H1 (cell line): ENCODE measurements at regions not wholly inside any gene's neighbourhood (a gene's known extent, or its start where the extent isn't known, plus 50 kb on each side); places are given as distances from the start of the nearest gene placed in this dataset.

Experiments used
- CTCF ChIA-PET: fragments of 300-600 bp; sonication (Branson Sonifier 250); formaldehyde crosslinking; loops from one replicate; lab custom pipeline; 2021; ENCODE audit not compliant: partially characterized antibody; lab: Charles Lee
- POLR2A ChIA-PET: fragments of 300-600 bp; sonication (Branson Sonifier 250); formaldehyde crosslinking; loops from one replicate; lab custom pipeline; 2021; ENCODE audit warnings: inconsistent platforms; ENCODE audit not compliant: partially characterized antibody; lab: Charles Lee
- DNase-seq, 2 experiments: peaks; one replicate each; pipeline versions ENCODE4 v3.0.0 to v3.0.0-alpha.2; 2010 to 2022; ENCODE audit warnings: low spot score in 2 of 2, low read depth in 1 of 2, mixed read lengths in 1 of 2
- FAIRE-seq: peaks from 2 replicates; lab custom pipeline; 2011; peaks lifted over from hg19 to GRCh38; lab: Jason Lieb, UNC
- H2AFZ ChIP-seq: 2 replicates; pipeline ENCODE4 v1.8.1; 2012; ENCODE audit warnings: low read length, inconsistent platforms
- H2AK5ac ChIP-seq: 2 replicates; pipeline ENCODE4 v1.6.1; 2013; ENCODE audit warnings: low read depth, low read length
- H2BK120ac ChIP-seq: replicated peaks from 2 replicates; pipeline ENCODE3; 2013; ENCODE audit warnings: low read depth, low read length, inconsistent platforms
- H2BK12ac ChIP-seq: 2 replicates; pipeline ENCODE4 v1.6.1; 2013; ENCODE audit warnings: low read depth, low read length
- H2BK15ac ChIP-seq: 2 replicates; pipeline ENCODE4 v1.6.1; 2013; ENCODE audit warnings: low read length
- H2BK20ac ChIP-seq: 2 replicates; pipeline ENCODE4 v1.6.1; 2013; ENCODE audit warnings: low read length
- H2BK5ac ChIP-seq: 2 replicates; pipeline ENCODE4 v1.6.1; 2013; ENCODE audit warnings: low read depth, low read length
- H3K14ac ChIP-seq: 2 replicates; pipeline ENCODE4 v1.6.1; 2013; ENCODE audit warnings: inconsistent platforms; ENCODE audit not compliant: insufficient read length
- H3K18ac ChIP-seq: 2 replicates; pipeline ENCODE4 v1.6.1; 2013; ENCODE audit warnings: low read length; ENCODE audit errors: extremely low read depth
- H3K23ac ChIP-seq: 2 replicates; pipeline ENCODE4 v1.6.1; 2013; ENCODE audit warnings: inconsistent platforms; ENCODE audit not compliant: insufficient read length
- H3K23me2 ChIP-seq: 2 replicates; pipeline ENCODE4 v1.6.1; 2013; ENCODE audit warnings: low read depth, low read length
- H3K27ac ChIP-seq: 2 replicates; pipeline ENCODE4 v1.6.1; 2011; ENCODE audit warnings: low read depth, low read length, inconsistent platforms
- H3K27me3 ChIP-seq, 4 experiments: replicated peaks in 1 of 4; 1 replicate in 1 of 4; 2 replicates in 3 of 4; pipeline versions ENCODE4 v1.6.1 to v1.8.1; 2011 to 2013; ENCODE audit warnings: low read length in 3 of 4, mild to moderate bottlenecking in 3 of 4, inconsistent platforms in 2 of 4, mixed read lengths in 2 of 4, moderate library complexity in 1 of 4; ENCODE audit not compliant: control insufficient read depth in 3 of 4, insufficient read depth in 3 of 4; ENCODE audit errors: extremely low read depth in 1 of 4
- H3K36me3 ChIP-seq, 4 experiments: 2 replicates each; pipeline versions ENCODE4 v1.6.1 to v1.8.1; 2011 to 2013; ENCODE audit warnings: mild to moderate bottlenecking in 4 of 4, low read length in 3 of 4, moderate library complexity in 2 of 4, control low read depth in 1 of 4, inconsistent platforms in 1 of 4; ENCODE audit not compliant: insufficient read depth in 4 of 4, control insufficient read depth in 2 of 4
- H3K4ac ChIP-seq: replicated peaks from 2 replicates; pipeline ENCODE3; 2013; ENCODE audit warnings: low read length, low read depth, mixed read lengths, inconsistent platforms; ENCODE audit not compliant: insufficient read length
- H3K4me1 ChIP-seq, 4 experiments: replicated peaks in 1 of 4; 1 replicate in 1 of 4; 2 replicates in 3 of 4; pipeline versions ENCODE4 v1.6.1 to v1.8.1; 2011 to 2013; ENCODE audit warnings: low read length in 3 of 4, inconsistent platforms in 2 of 4, mixed read lengths in 1 of 4; ENCODE audit not compliant: insufficient read depth in 4 of 4, control insufficient read depth in 3 of 4
- H3K4me2 ChIP-seq, 2 experiments: 2 replicates each; pipeline versions ENCODE4 v1.6.1 to v1.8.1; 2011 to 2013; ENCODE audit warnings: low read depth in 2 of 2, low read length in 2 of 2, control low read depth in 1 of 2, inconsistent platforms in 1 of 2, mild to moderate bottlenecking in 1 of 2; ENCODE audit not compliant: insufficient read depth in 1 of 2
- H3K4me3 ChIP-seq, 4 experiments: fragments of 200-600, 300-600 bp in 1 of 4; sonication (generic), shearing (Covaris generic), sonication (Bioruptor Twin) in 1 of 4; 2 replicates each; pipeline versions ENCODE4 v1.5.1 to v1.8.1; 2011 to 2016; ENCODE audit warnings: low read length in 4 of 4, low read depth in 3 of 4, control low read depth in 2 of 4, inconsistent platforms in 2 of 4, mild to moderate bottlenecking in 2 of 4, mixed read lengths in 1 of 4, moderate library complexity in 1 of 4; ENCODE audit not compliant: insufficient read depth in 2 of 4; ENCODE audit errors: extremely low read depth in 1 of 4
- H3K56ac ChIP-seq: replicated peaks from 2 replicates; pipeline ENCODE3; 2013; ENCODE audit warnings: low read depth, mild to moderate bottlenecking, mixed read lengths, low read length, inconsistent platforms; ENCODE audit not compliant: insufficient read length
- H3K79me1 ChIP-seq: 2 replicates; pipeline ENCODE4 v1.6.1; 2013; ENCODE audit warnings: low read depth, low read length, control low read depth
- H3K79me2 ChIP-seq, 2 experiments: 2 replicates each; pipeline versions ENCODE4 v1.6.1 to v1.8.1; 2012 to 2013; ENCODE audit warnings: low read length in 2 of 2, mild to moderate bottlenecking in 2 of 2, inconsistent platforms in 1 of 2; ENCODE audit not compliant: insufficient read depth in 2 of 2, control insufficient read depth in 1 of 2
- H3K9ac ChIP-seq, 4 experiments: replicated peaks in 1 of 4; 1 replicate in 1 of 4; 2 replicates in 3 of 4; pipeline versions ENCODE4 v1.6.1 to v1.8.1; 2011 to 2013; ENCODE audit warnings: low read depth in 3 of 4, low read length in 3 of 4, control low read depth in 2 of 4, mild to moderate bottlenecking in 2 of 4, moderate library complexity in 2 of 4, inconsistent platforms in 1 of 4; ENCODE audit errors: extremely low read depth in 1 of 4
- H3K9me3 ChIP-seq, 2 experiments: 2 replicates each; pipeline versions ENCODE4 v1.6.1 to v1.8.1; 2012 to 2013; ENCODE audit warnings: mild to moderate bottlenecking in 2 of 2, moderate library complexity in 2 of 2, control low read depth in 1 of 2, inconsistent platforms in 1 of 2, low read depth in 1 of 2, low read length in 1 of 2, mixed read lengths in 1 of 2; ENCODE audit not compliant: insufficient read depth in 2 of 2
- H4K20me1 ChIP-seq, 2 experiments: replicated peaks in 1 of 2; 2 replicates each; pipeline versions ENCODE3 to v1.8.1; 2011 to 2013; ENCODE audit warnings: inconsistent platforms in 2 of 2, low read length in 2 of 2, mild to moderate bottlenecking in 1 of 2; ENCODE audit not compliant: insufficient read depth in 2 of 2, control insufficient read depth in 1 of 2
- H4K5ac ChIP-seq: 2 replicates; pipeline ENCODE4 v1.6.1; 2013; ENCODE audit warnings: low read length, low read depth, mixed read lengths, inconsistent platforms; ENCODE audit not compliant: insufficient read length
- H4K8ac ChIP-seq: 2 replicates; pipeline ENCODE4 v1.8.0; 2013; ENCODE audit warnings: mild to moderate bottlenecking, moderate library complexity, low read length, inconsistent platforms; ENCODE audit not compliant: insufficient read depth; ENCODE audit errors: extremely low read depth
- H4K91ac ChIP-seq: replicated peaks from 2 replicates; pipeline ENCODE3; 2013; ENCODE audit warnings: low read length, mixed read lengths, inconsistent platforms; ENCODE audit not compliant: insufficient read length
- ASH2L ChIP-seq: fragments of 200-600, 300-600 bp; sonication (generic); IDR thresholded peaks from one replicate; pipeline ENCODE4 v1.7.1; 2017; ENCODE audit warnings: low read length
- CREB1 ChIP-seq: IDR thresholded peaks from 2 replicates; pipeline ENCODE4 v1.6.1; 2012; ENCODE audit warnings: inconsistent platforms
- EGR1 ChIP-seq: IDR thresholded peaks from 2 replicates; pipeline ENCODE4 v1.6.1; 2011; ENCODE audit warnings: low read depth, low read length, borderline replicate concordance
- GABPA ChIP-seq: IDR thresholded peaks from 2 replicates; pipeline ENCODE4 v1.6.1; 2011; ENCODE audit warnings: mild to moderate bottlenecking, low read length, moderate library complexity, borderline replicate concordance; ENCODE audit not compliant: insufficient read depth
- JUN ChIP-seq: IDR thresholded peaks from 2 replicates; pipeline ENCODE4 v1.6.1; 2011; ENCODE audit warnings: low read depth, mild to moderate bottlenecking, improper control_type of control experiment, low read length
- RFX5 ChIP-seq: IDR thresholded peaks from 2 replicates; pipeline ENCODE4 v1.6.1; 2011; ENCODE audit warnings: low read depth, low read length, improper control_type of control experiment, borderline replicate concordance
- RXRA ChIP-seq: IDR thresholded peaks from 2 replicates; pipeline ENCODE4 v1.6.1; 2011; ENCODE audit warnings: low read depth, mild to moderate bottlenecking, low read length, moderate library complexity; ENCODE audit not compliant: insufficient read depth
- SIRT6 ChIP-seq: IDR thresholded peaks from one replicate; pipeline ENCODE4 v1.7.1; 2012; ENCODE audit warnings: low read length, inconsistent platforms
- SUZ12 ChIP-seq: fragments of 200-600 bp; sonication (generic); IDR thresholded peaks from 2 replicates; pipeline ENCODE4 v1.6.1; 2012; ENCODE audit warnings: mild to moderate bottlenecking, inconsistent platforms, low read length, moderate library complexity, mixed read lengths
- ZNF274 ChIP-seq: IDR thresholded peaks from 2 replicates; pipeline ENCODE4 v1.7.0; 2012; ENCODE audit warnings: low read length, borderline replicate concordance; ENCODE audit errors: extremely low read depth
- WGBS, 2 experiments: shearing (Covaris generic) in 1 of 2; methylation state at CpG; one replicate each; pipeline versions ENCODE4 v1.1.6 to v1.1.7; 2013 to 2015; ENCODE audit warnings: low lambda C conversion rate in 2 of 2, mixed read lengths in 2 of 2, inconsistent platforms in 1 of 2, low coverage in 1 of 2, missing lambda C conversion rate in 1 of 2; ENCODE audit not compliant: insufficient replicate concordance in 2 of 2, insufficient coverage in 1 of 2, insufficient read length in 1 of 2; ENCODE audit errors: extremely low coverage in 1 of 2, missing lambda C conversion rate in 1 of 2; 5-methylcytosine and 5-hydroxymethylcytosine counted together
- TF ChIP-seq, protein P1 (sequence below): IDR thresholded peaks from 2 replicates; pipeline ENCODE4 v1.6.1; 2012; ENCODE audit warnings: inconsistent platforms

DNA sequence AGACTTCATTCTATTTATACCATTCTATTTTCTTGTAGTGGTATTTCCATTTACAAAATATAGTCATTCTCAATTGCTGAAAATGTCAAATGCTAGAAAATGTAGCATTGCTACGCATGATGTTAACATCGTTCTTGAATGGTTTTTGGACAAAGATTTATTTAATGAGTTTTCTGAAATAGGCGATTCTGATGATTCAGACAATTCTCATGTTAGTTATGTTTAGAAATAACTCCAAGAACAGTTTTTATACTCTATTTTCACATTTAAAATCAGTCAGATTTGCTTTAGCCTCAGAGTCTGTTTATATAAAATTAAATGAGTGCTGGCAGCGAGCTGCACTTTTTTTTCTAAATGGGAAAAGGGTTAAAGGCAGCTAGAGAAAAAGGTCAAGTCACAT, 414.8 kb upstream of the MGAT4C start:
- no peak overlapping the region for H3K56ac ChIP-seq
- H2BK12ac ChIP-seq, result no peak overlapping the region
- POLR2A ChIA-PET, result no interaction called here
- no peak for TF ChIP-seq EGR1
- no peak for TF ChIP-seq SIRT6
- no peak for TF ChIP-seq ASH2L
- TF ChIP-seq, protein P1, sequence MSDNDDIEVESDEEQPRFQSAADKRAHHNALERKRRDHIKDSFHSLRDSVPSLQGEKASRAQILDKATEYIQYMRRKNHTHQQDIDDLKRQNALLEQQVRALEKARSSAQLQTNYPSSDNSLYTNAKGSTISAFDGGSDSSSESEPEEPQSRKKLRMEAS, result no peak
- TF ChIP-seq JUN, result no peak
- no peak for TF ChIP-seq GABPA
- TF ChIP-seq SUZ12, result no peak
- TF ChIP-seq ZNF274, result no peak
- TF ChIP-seq RXRA, result no peak
- no peak for TF ChIP-seq CREB1
- TF ChIP-seq RFX5, result no peak
- 89% methylated on average over 4 of the region's 4 CpGs; no CpG with 5 or more reads in 1 of the 2 experiments for WGBS, 2 experiments
- CTCF ChIA-PET, result no interaction called here
- no peaks in the 10 kb centered on the region for H3K36me3 ChIP-seq
- no peak overlapping the region for H4K5ac ChIP-seq
- no peak overlapping the region for H3K23ac ChIP-seq
- H3K18ac ChIP-seq, result no peak overlapping the region
- H3K79me1 ChIP-seq, result no peaks in the 10 kb centered on the region
- no peak overlapping the region for H4K8ac ChIP-seq
- no peak for DNase-seq
- no peaks in the 10 kb centered on the region for H3K27me3 ChIP-seq
- H3K4me2 ChIP-seq, result no peak overlapping the region
- H3K4ac ChIP-seq, result no peak overlapping the region
- H3K4me1 ChIP-seq, result no peaks in the 10 kb centered on the region
- no peak overlapping the region for H2AFZ ChIP-seq
- H2BK20ac ChIP-seq, result no peak overlapping the region
- H2BK15ac ChIP-seq, result no peak overlapping the region
- H3K4me3 ChIP-seq, result no peak overlapping the region
- no peak for FAIRE-seq
- no peaks in the 10 kb centered on the region for H4K20me1 ChIP-seq
- no peak overlapping the region for H4K91ac ChIP-seq
- no peaks in the 10 kb centered on the region for H3K79me2 ChIP-seq
- H3K9ac ChIP-seq, result no peak overlapping the region
- H3K9me3 ChIP-seq, result no peaks in the 10 kb centered on the region
- no peak overlapping the region for H3K14ac ChIP-seq
- H2AK5ac ChIP-seq, result no peak overlapping the region
- H3K23me2 ChIP-seq, result no peaks in the 10 kb centered on the region
- no peak overlapping the region for H2BK120ac ChIP-seq
- H2BK5ac ChIP-seq, result no peak overlapping the region
- H3K27ac ChIP-seq, result no peak overlapping the region
